SK-N-SH treated with all-trans-retinoic acid at 6 μM for 48 hours (cell line): ENCODE measurements at regions not wholly inside any gene's neighbourhood (a gene's known extent, or its start where the extent isn't known, plus 50 kb on each side); places are given as distances from the start of the nearest gene placed in this dataset.
A peak's percentile ranks its signal among the peaks of the same experiment; 100 is the strongest.

ENCODE experiments used
- ATAC-seq: fragments of 200-7000 bp; cut with Tn5 transposase; 3 replicates; pipeline ENCODE4 v1.9.1; 2020; ENCODE audit warnings: mild to moderate bottlenecking, moderate library complexity
- ARNTL ChIP-seq: fragments of 450-650 bp; formaldehyde crosslinking; IDR thresholded peaks from 2 replicates; pipeline ENCODE4 v1.5.0; 2020; ENCODE audit warnings: low read depth, mild to moderate bottlenecking, moderate library complexity, borderline replicate concordance
- BACH2 ChIP-seq: fragments of 250-450 bp; sonication (Bioruptor Pico); IDR thresholded peaks from 2 replicates; pipeline ENCODE4 v1.9.0; 2021; ENCODE audit warnings: mild to moderate bottlenecking, borderline replicate concordance
- CSDC2 ChIP-seq: fragments of 250-450 bp; sonication (Bioruptor Pico); IDR thresholded peaks from 2 replicates; pipeline ENCODE4 v1.5.0; 2020; ENCODE audit warnings: mild to moderate bottlenecking, moderate library complexity
- CSRNP3 ChIP-seq: fragments of 250-450 bp; sonication (Bioruptor Pico); IDR thresholded peaks from 2 replicates; pipeline ENCODE4 v1.5.1; 2021; ENCODE audit warnings: mild to moderate bottlenecking, moderate library complexity
- ESRRG ChIP-seq: fragments of 250-450 bp; sonication (Bioruptor Pico); IDR thresholded peaks from 2 replicates; pipeline ENCODE4 v1.6.1; 2021; ENCODE audit warnings: mild to moderate bottlenecking
- ISL1 ChIP-seq: fragments of 250-450 bp; sonication (Bioruptor Pico); IDR thresholded peaks from 2 replicates; pipeline ENCODE4 v2.1.2; 2022; ENCODE audit warnings: mild to moderate bottlenecking, moderate library complexity
- OSR1 ChIP-seq: fragments of 250-450 bp; sonication (Bioruptor Pico); IDR thresholded peaks from 2 replicates; pipeline ENCODE4 v1.8.0; 2022; ENCODE audit warnings: moderate library complexity, mild to moderate bottlenecking, inconsistent platforms
- PPARA ChIP-seq: fragments of 250-450 bp; sonication (Bioruptor Pico); IDR thresholded peaks from 2 replicates; pipeline ENCODE4 v1.5.0; 2020; ENCODE audit warnings: mild to moderate bottlenecking, borderline replicate concordance
- RARB ChIP-seq: fragments of 250-450 bp; sonication (Bioruptor Pico); IDR thresholded peaks from 2 replicates; pipeline ENCODE4 v1.8.0; 2021; ENCODE audit warnings: mild to moderate bottlenecking, moderate library complexity
- SNAI2 ChIP-seq: fragments of 250-450 bp; sonication (Bioruptor Pico); IDR thresholded peaks from 2 replicates; pipeline ENCODE4 v1.5.0; 2020; ENCODE audit warnings: mild to moderate bottlenecking, moderate library complexity
- TOX ChIP-seq: fragments of 250-450 bp; sonication (Bioruptor Pico); IDR thresholded peaks from 2 replicates; pipeline ENCODE4 v1.8.0; 2021; ENCODE audit warnings: mild to moderate bottlenecking, moderate library complexity, borderline replicate concordance
- ZC3H10 ChIP-seq: fragments of 250-450 bp; sonication (Bioruptor Pico); IDR thresholded peaks from 2 replicates; pipeline ENCODE4 v1.5.1; 2021; ENCODE audit warnings: mild to moderate bottlenecking, moderate library complexity
- ZFP3 ChIP-seq: fragments of 250-450 bp; sonication (Bioruptor Pico); IDR thresholded peaks from 2 replicates; pipeline ENCODE4 v1.5.0; 2020; ENCODE audit warnings: mild to moderate bottlenecking, moderate library complexity
- ZFP30 ChIP-seq: fragments of 450-650 bp; formaldehyde crosslinking; IDR thresholded peaks from 2 replicates; pipeline ENCODE4 v1.5.0; 2022; ENCODE audit warnings: mild to moderate bottlenecking, moderate library complexity
- ZNF565 ChIP-seq: fragments of 450-650 bp; formaldehyde crosslinking; conservative IDR thresholded peaks from 2 replicates; pipeline ENCODE4 v1.5.0; 2020; ENCODE audit warnings: low read depth, mild to moderate bottlenecking, moderate library complexity
- ZNF70 ChIP-seq: fragments of 450-650 bp; formaldehyde crosslinking; IDR thresholded peaks from 2 replicates; pipeline ENCODE4 v1.5.0; 2020; ENCODE audit warnings: mild to moderate bottlenecking, moderate library complexity
- TF ChIP-seq, protein P1 (sequence below): fragments of 250-450 bp; sonication (Bioruptor Pico); IDR thresholded peaks from 2 replicates; pipeline ENCODE4 v1.5.0; 2020; ENCODE audit warnings: mild to moderate bottlenecking, moderate library complexity
- TF ChIP-seq, protein P2 (sequence below): fragments of 250-450 bp; sonication (Bioruptor Pico); IDR thresholded peaks from 2 replicates; pipeline ENCODE4 v1.8.0; 2021; ENCODE audit warnings: low read depth, mild to moderate bottlenecking, moderate library complexity, borderline replicate concordance
- TF ChIP-seq, protein P3 (sequence below): fragments of 250-450 bp; sonication (Bioruptor Pico); IDR thresholded peaks from 2 replicates; pipeline ENCODE4 v1.8.0; 2020; ENCODE audit warnings: mild to moderate bottlenecking, moderate library complexity, borderline replicate concordance
- TF ChIP-seq, protein P4 (sequence below): fragments of 250-450 bp; sonication (Bioruptor Pico); IDR thresholded peaks from 2 replicates; pipeline ENCODE4 v1.5.1; 2020; ENCODE audit warnings: low read depth, mild to moderate bottlenecking, moderate library complexity

DNA sequence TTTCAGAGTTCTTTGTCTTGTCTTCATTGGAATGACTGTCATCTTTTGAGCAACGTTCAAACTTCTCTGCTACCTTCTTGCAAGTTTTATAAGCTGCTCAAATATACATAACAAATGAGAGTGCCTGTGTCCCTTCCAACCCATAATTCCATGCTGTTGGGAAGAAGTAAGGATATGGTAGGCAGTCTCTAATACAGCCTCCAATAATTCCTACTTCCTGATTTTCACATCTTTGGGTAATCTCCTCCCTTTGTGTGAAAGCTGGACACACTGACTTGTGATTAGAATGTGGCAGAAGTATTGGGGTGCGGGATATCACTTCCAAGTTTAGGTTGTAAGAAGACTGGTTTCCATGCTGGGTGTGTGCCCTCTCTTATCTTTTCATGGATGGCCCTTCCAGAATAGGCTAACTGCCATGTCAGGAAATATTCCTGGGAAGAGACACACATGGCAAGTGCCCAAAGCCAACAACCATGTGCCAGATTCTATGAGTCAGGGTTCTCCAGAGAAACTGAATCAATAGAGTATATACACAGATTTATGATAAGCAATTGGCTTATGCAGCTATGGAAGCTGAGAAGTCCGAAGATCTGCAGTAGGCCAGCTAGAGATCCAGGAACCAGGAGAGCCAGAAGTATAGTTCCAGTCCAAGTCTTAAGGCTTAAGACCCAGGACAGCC is 531.3 kb downstream of the NTRK2 start:
- TF ChIP-seq, protein P1, sequence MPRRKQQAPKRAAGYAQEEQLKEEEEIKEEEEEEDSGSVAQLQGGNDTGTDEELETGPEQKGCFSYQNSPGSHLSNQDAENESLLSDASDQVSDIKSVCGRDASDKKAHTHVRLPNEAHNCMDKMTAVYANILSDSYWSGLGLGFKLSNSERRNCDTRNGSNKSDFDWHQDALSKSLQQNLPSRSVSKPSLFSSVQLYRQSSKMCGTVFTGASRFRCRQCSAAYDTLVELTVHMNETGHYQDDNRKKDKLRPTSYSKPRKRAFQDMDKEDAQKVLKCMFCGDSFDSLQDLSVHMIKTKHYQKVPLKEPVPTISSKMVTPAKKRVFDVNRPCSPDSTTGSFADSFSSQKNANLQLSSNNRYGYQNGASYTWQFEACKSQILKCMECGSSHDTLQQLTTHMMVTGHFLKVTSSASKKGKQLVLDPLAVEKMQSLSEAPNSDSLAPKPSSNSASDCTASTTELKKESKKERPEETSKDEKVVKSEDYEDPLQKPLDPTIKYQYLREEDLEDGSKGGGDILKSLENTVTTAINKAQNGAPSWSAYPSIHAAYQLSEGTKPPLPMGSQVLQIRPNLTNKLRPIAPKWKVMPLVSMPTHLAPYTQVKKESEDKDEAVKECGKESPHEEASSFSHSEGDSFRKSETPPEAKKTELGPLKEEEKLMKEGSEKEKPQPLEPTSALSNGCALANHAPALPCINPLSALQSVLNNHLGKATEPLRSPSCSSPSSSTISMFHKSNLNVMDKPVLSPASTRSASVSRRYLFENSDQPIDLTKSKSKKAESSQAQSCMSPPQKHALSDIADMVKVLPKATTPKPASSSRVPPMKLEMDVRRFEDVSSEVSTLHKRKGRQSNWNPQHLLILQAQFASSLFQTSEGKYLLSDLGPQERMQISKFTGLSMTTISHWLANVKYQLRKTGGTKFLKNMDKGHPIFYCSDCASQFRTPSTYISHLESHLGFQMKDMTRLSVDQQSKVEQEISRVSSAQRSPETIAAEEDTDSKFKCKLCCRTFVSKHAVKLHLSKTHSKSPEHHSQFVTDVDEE, result no peak
- TF ChIP-seq ISL1 (CRISPR knock-in tag) (peak; percentile 32; the same call in 1 of the 2 replicates), ZFP3 (CRISPR knock-in tag) (0 out of 2 replicates have a peak, but pooled peaks have one; percentile 28), OSR1 (CRISPR knock-in tag) (no peak), SNAI2 (CRISPR knock-in tag) (no peak), ZFP30 (CRISPR knock-in tag) (no peak), TOX (no peak), ZNF565 (no peak), ESRRG (CRISPR knock-in tag) (no peak), CSRNP3 (CRISPR knock-in tag) (no peak)
- ATAC-seq, result peak; percentile 39; the same call in 1 of the 3 replicates

- ATAC-seq, result no peak
- TF ChIP-seq CSDC2, result no peak
- TF ChIP-seq ZFP30 (CRISPR knock-in tag), result no peak
- no peak for TF ChIP-seq ZFP3 (CRISPR knock-in tag)
- TF ChIP-seq ARNTL (CRISPR knock-in tag), result no peak
- TF ChIP-seq CSRNP3 (CRISPR knock-in tag), result no peak
- TF ChIP-seq, protein P2, sequence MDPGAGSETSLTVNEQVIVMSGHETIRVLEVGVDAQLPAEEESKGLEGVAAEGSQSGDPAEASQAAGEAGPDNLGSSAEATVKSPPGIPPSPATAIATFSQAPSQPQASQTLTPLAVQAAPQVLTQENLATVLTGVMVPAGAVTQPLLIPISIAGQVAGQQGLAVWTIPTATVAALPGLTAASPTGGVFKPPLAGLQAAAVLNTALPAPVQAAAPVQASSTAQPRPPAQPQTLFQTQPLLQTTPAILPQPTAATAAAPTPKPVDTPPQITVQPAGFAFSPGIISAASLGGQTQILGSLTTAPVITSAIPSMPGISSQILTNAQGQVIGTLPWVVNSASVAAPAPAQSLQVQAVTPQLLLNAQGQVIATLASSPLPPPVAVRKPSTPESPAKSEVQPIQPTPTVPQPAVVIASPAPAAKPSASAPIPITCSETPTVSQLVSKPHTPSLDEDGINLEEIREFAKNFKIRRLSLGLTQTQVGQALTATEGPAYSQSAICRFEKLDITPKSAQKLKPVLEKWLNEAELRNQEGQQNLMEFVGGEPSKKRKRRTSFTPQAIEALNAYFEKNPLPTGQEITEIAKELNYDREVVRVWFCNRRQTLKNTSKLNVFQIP (CRISPR knock-in tag), result no peak
- no peak for TF ChIP-seq SNAI2 (CRISPR knock-in tag)
- TF ChIP-seq, protein P3, sequence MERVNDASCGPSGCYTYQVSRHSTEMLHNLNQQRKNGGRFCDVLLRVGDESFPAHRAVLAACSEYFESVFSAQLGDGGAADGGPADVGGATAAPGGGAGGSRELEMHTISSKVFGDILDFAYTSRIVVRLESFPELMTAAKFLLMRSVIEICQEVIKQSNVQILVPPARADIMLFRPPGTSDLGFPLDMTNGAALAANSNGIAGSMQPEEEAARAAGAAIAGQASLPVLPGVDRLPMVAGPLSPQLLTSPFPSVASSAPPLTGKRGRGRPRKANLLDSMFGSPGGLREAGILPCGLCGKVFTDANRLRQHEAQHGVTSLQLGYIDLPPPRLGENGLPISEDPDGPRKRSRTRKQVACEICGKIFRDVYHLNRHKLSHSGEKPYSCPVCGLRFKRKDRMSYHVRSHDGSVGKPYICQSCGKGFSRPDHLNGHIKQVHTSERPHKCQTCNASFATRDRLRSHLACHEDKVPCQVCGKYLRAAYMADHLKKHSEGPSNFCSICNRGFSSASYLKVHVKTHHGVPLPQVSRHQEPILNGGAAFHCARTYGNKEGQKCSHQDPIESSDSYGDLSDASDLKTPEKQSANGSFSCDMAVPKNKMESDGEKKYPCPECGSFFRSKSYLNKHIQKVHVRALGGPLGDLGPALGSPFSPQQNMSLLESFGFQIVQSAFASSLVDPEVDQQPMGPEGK (CRISPR knock-in tag), result no peak
- no peak for TF ChIP-seq ZC3H10 (CRISPR knock-in tag)
- TF ChIP-seq OSR1 (CRISPR knock-in tag), result no peak
- no peak for TF ChIP-seq PPARA (CRISPR knock-in tag)
- TF ChIP-seq BACH2 (CRISPR knock-in tag), result no peak
- no peak for TF ChIP-seq RARB
- no peak for TF ChIP-seq ISL1 (CRISPR knock-in tag)
- TF ChIP-seq, all 23 proteins: peak for 0
Measured at GRCh38 chr9:85199866-85200495, 530.5 kb downstream of the NTRK2 start.

DNA sequence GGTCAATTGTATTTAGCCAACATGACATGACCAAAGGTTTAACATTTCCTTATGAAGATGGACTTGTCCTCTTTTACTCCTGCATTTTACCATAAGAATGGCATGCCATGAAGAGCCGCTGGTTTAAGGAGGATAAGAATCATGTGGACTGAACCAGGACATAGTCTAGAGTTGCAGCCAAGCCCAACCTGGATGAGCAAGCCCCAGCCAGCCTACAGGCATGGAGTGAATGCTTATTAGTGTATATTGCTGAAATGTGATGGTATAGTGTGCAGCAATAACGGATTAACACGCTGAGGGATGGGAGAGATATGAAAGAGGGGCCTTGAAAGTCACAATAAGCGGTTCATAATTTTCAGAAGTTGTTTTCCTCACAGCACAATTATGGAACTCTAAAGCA is 523.2 kb downstream of the NTRK2 start:
- ATAC-seq, result no peak
- TF ChIP-seq, protein P4, sequence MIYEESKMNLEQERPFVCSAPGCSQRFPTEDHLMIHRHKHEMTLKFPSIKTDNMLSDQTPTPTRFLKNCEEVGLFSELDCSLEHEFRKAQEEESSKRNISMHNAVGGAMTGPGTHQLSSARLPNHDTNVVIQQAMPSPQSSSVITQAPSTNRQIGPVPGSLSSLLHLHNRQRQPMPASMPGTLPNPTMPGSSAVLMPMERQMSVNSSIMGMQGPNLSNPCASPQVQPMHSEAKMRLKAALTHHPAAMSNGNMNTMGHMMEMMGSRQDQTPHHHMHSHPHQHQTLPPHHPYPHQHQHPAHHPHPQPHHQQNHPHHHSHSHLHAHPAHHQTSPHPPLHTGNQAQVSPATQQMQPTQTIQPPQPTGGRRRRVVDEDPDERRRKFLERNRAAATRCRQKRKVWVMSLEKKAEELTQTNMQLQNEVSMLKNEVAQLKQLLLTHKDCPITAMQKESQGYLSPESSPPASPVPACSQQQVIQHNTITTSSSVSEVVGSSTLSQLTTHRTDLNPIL (CRISPR knock-in tag), result no peak
- TF ChIP-seq ARNTL (CRISPR knock-in tag), result no peak
- no peak for TF ChIP-seq ZC3H10 (CRISPR knock-in tag)
- TF ChIP-seq, protein P3 (CRISPR knock-in tag), result no peak
- TF ChIP-seq RARB, result no peak
- no peak for TF ChIP-seq ZFP30 (CRISPR knock-in tag)
- no peak for TF ChIP-seq PPARA (CRISPR knock-in tag)
- TF ChIP-seq, protein P1, result no peak
- no peak for TF ChIP-seq ZNF70 (CRISPR knock-in tag)
